ENCODE measurements at regions not wholly inside any gene's neighbourhood (a gene's known extent, or its start where the extent isn't known, plus 50 kb on each side); places are given as distances from the start of the nearest gene placed in this dataset.

DNA sequence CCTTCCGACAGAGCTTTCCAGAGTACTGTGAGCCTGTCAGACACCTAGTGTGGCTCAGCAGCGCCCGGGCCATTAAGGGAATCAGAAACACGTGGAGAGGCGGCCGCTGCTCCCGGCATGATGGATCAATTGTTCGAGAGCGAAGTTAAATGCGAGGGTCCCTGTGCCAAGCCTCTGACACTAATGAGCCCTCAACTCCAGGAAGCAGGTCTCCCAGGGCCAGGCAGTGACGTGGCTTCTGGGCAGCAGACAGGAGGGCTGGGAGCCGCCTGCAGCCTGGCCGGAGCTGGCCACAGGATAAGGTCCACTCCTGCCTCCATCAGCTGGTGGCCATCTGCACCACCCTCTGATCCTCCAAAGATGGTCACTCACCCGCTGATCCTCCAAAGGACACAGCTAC is 67.5 kb upstream of the CLDN14 start:
- no peaks in the 10 kb centered on the region for H3K9me3 ChIP-seq (ENCODE audit: control insufficient read depth in 4 of 4, low read length in 3 of 4)
- WGBS, result 78% methylated on average over 14 of the region's 14 CpGs
- H3K4me3 ChIP-seq (ENCODE audit: low read depth in 1 of 3, low read length in 3 of 3), result no peak overlapping the region
- H3K36me3 ChIP-seq (ENCODE audit: control insufficient read depth in 4 of 4, insufficient read depth in 3 of 4, low read depth in 1 of 4, low read length in 3 of 4), result no peaks in the 10 kb centered on the region
- H3K4me1 ChIP-seq (ENCODE audit: control insufficient read depth in 4 of 4, insufficient read depth in 4 of 4, low read length in 3 of 4), result peaks cover 11 to 47% (median 34%) of the 10 kb centered on the region in 4 donors
- no peaks in the 10 kb centered on the region for H3K27me3 ChIP-seq (ENCODE audit: control insufficient read depth in 4 of 4, insufficient read depth in 4 of 4, low read length in 3 of 4)
- peak overlapping the region in 1 of 2 donors; percentile 47 for H3K27ac ChIP-seq (ENCODE audit: low read depth in 1 of 2, low read length in 2 of 2)
- H3K9ac ChIP-seq (ENCODE audit: low read depth in 1 of 2, low read length in 2 of 2), result no peak overlapping the region
- TF ChIP-seq, protein P1, sequence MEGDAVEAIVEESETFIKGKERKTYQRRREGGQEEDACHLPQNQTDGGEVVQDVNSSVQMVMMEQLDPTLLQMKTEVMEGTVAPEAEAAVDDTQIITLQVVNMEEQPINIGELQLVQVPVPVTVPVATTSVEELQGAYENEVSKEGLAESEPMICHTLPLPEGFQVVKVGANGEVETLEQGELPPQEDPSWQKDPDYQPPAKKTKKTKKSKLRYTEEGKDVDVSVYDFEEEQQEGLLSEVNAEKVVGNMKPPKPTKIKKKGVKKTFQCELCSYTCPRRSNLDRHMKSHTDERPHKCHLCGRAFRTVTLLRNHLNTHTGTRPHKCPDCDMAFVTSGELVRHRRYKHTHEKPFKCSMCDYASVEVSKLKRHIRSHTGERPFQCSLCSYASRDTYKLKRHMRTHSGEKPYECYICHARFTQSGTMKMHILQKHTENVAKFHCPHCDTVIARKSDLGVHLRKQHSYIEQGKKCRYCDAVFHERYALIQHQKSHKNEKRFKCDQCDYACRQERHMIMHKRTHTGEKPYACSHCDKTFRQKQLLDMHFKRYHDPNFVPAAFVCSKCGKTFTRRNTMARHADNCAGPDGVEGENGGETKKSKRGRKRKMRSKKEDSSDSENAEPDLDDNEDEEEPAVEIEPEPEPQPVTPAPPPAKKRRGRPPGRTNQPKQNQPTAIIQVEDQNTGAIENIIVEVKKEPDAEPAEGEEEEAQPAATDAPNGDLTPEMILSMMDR (IDR thresholded peaks at IDR 0.05; ENCODE audit: low read depth, low read length, missing input control), result no peak
- TF ChIP-seq EGR1 (IDR thresholded peaks at IDR 0.05; ENCODE audit: low read depth in 2 of 2) (no peak), HNF4A (conservative IDR thresholded peaks at IDR 0.05) (peak in 1 of 2 donors; percentile 41), RXRA (IDR thresholded peaks at IDR 0.05) (peak in 1 of 2 donors; percentile 46), YY1 (IDR thresholded peaks at IDR 0.05) (peak; percentile 56), SP1 (IDR thresholded peaks at IDR 0.05) (no peak), RAD21 (IDR thresholded peaks at IDR 0.05) (no peak)
- TF ChIP-seq, protein P2, sequence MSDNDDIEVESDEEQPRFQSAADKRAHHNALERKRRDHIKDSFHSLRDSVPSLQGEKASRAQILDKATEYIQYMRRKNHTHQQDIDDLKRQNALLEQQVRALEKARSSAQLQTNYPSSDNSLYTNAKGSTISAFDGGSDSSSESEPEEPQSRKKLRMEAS (IDR thresholded peaks at IDR 0.05), result no peak
- TF ChIP-seq, protein P3, sequence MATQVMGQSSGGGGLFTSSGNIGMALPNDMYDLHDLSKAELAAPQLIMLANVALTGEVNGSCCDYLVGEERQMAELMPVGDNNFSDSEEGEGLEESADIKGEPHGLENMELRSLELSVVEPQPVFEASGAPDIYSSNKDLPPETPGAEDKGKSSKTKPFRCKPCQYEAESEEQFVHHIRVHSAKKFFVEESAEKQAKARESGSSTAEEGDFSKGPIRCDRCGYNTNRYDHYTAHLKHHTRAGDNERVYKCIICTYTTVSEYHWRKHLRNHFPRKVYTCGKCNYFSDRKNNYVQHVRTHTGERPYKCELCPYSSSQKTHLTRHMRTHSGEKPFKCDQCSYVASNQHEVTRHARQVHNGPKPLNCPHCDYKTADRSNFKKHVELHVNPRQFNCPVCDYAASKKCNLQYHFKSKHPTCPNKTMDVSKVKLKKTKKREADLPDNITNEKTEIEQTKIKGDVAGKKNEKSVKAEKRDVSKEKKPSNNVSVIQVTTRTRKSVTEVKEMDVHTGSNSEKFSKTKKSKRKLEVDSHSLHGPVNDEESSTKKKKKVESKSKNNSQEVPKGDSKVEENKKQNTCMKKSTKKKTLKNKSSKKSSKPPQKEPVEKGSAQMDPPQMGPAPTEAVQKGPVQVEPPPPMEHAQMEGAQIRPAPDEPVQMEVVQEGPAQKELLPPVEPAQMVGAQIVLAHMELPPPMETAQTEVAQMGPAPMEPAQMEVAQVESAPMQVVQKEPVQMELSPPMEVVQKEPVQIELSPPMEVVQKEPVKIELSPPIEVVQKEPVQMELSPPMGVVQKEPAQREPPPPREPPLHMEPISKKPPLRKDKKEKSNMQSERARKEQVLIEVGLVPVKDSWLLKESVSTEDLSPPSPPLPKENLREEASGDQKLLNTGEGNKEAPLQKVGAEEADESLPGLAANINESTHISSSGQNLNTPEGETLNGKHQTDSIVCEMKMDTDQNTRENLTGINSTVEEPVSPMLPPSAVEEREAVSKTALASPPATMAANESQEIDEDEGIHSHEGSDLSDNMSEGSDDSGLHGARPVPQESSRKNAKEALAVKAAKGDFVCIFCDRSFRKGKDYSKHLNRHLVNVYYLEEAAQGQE (IDR thresholded peaks at IDR 0.05), result no peak
- DNase-seq (ENCODE audit: low spot score), result no peak

DNA sequence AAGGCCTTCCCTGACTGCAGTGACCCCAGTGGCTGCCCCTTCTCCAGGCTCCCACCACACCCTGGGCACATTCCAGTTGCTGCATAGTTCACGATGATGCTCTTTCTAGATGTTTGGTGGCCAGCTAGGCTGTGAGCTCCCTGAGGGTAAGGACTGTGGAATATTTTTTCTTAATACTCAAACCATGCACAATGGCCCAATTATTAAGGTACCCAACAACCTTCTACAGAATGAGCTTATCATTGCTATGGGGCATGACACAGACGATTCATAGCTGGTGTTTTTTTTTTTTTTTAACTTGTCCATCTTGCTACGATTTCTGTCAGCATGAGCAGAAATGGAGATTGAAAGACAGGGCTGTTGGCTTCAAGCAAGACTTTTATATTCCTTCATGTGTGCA is 68.9 kb upstream of the CLDN14 start:
- Histone ChIP-seq H3K9ac (ENCODE audit: low read depth in 1 of 2, low read length in 2 of 2) (no peak overlapping the region), H3K4me3 (ENCODE audit: low read depth in 1 of 3, low read length in 3 of 3) (no peak overlapping the region), H3K4me1 (ENCODE audit: control insufficient read depth in 4 of 4, insufficient read depth in 4 of 4, low read length in 3 of 4) (peaks cover 9 to 39% (median 29%) of the 10 kb centered on the region in 4 donors), H3K36me3 (ENCODE audit: control insufficient read depth in 4 of 4, insufficient read depth in 3 of 4, low read depth in 1 of 4, low read length in 3 of 4) (no peaks in the 10 kb centered on the region), H3K27me3 (ENCODE audit: control insufficient read depth in 4 of 4, insufficient read depth in 4 of 4, low read length in 3 of 4) (no peaks in the 10 kb centered on the region), H3K27ac (ENCODE audit: low read depth in 1 of 2, low read length in 2 of 2) (no peak overlapping the region), H3K9me3 (ENCODE audit: control insufficient read depth in 4 of 4, low read length in 3 of 4) (no peaks in the 10 kb centered on the region)
- TF ChIP-seq RXRA (IDR thresholded peaks at IDR 0.05), result no peak
- no peak for TF ChIP-seq TAF1 (conservative IDR thresholded peaks at IDR 0.05)
- TF ChIP-seq, protein P1 (IDR thresholded peaks at IDR 0.05; ENCODE audit: low read depth, low read length, missing input control), result no peak
- TF ChIP-seq, protein P4, sequence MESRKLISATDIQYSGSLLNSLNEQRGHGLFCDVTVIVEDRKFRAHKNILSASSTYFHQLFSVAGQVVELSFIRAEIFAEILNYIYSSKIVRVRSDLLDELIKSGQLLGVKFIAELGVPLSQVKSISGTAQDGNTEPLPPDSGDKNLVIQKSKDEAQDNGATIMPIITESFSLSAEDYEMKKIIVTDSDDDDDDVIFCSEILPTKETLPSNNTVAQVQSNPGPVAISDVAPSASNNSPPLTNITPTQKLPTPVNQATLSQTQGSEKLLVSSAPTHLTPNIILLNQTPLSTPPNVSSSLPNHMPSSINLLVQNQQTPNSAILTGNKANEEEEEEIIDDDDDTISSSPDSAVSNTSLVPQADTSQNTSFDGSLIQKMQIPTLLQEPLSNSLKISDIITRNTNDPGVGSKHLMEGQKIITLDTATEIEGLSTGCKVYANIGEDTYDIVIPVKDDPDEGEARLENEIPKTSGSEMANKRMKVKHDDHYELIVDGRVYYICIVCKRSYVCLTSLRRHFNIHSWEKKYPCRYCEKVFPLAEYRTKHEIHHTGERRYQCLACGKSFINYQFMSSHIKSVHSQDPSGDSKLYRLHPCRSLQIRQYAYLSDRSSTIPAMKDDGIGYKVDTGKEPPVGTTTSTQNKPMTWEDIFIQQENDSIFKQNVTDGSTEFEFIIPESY (IDR thresholded peaks at IDR 0.05), result no peak
- no peak for TF ChIP-seq GABPA (IDR thresholded peaks at IDR 0.05 in 1 of 2, conservative IDR thresholded peaks at IDR 0.05 in 1 of 2)
- TF ChIP-seq HNF4A (conservative IDR thresholded peaks at IDR 0.05), result no peak
- TF ChIP-seq FOXA1 (IDR thresholded peaks at IDR 0.05), result no peak
- no peak for TF ChIP-seq HNF4G (IDR thresholded peaks at IDR 0.05)
- TF ChIP-seq, protein P5, sequence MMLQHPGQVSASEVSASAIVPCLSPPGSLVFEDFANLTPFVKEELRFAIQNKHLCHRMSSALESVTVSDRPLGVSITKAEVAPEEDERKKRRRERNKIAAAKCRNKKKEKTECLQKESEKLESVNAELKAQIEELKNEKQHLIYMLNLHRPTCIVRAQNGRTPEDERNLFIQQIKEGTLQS (IDR thresholded peaks at IDR 0.05), result no peak
- TF ChIP-seq EGR1 (IDR thresholded peaks at IDR 0.05; ENCODE audit: low read depth in 2 of 2), result no peak
- TF ChIP-seq SP1 (IDR thresholded peaks at IDR 0.05), result no peak
- TF ChIP-seq, protein P3 (IDR thresholded peaks at IDR 0.05), result no peak
- TF ChIP-seq, protein P2 (IDR thresholded peaks at IDR 0.05), result no peak
- TF ChIP-seq JUND (IDR thresholded peaks at IDR 0.05), result no peak
- no peak for TF ChIP-seq RAD21 (IDR thresholded peaks at IDR 0.05)
- TF ChIP-seq YY1 (IDR thresholded peaks at IDR 0.05), result no peak
- no peak for DNase-seq (ENCODE audit: low spot score)
- 69% methylated on average over 3 of the region's 3 CpGs for WGBS

Measured in liver (tissue), 8 donors.